ENCODE measurements at regions not wholly inside any gene's neighbourhood (a gene's known extent, or its start where the extent isn't known, plus 50 kb on each side); places are given as distances from the start of the nearest gene placed in this dataset.

DNA sequence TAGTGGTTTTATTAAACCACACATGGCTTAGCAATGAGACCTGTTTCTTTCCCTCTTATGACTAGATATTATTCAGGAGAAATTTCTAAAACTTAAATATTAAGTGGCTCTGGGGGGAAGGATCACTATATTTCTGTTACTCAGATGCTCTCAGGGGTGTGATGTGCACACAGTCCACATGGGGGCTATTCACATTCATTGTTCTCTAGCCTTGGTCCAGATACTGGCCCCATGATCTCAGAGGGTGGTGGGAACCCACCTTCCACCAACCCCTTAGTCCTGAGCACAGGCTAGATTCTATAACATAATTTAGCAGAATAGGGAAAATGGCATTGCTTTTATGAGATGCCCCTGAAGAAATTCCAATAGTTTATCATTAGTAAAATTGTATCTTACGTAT, 149.0 kb upstream of the ST8SIA2 start:
- Histone ChIP-seq H3K4me1 (ENCODE audit: insufficient read depth, low read length) (no peaks in the 10 kb centered on the region), H3K9me3 (ENCODE audit: control insufficient read depth in 1 of 2, low read length in 2 of 2) (no peaks in the 10 kb centered on the region), H3K36me3 (ENCODE audit: insufficient read depth, low read length) (no peaks in the 10 kb centered on the region), H3K27ac (ENCODE audit: low read depth, low read length) (no peak overlapping the region), H3K4me3 (ENCODE audit: low read length in 2 of 2) (no peak overlapping the region), H3K27me3 (ENCODE audit: insufficient read depth, low read length) (no peaks in the 10 kb centered on the region)
- DNase-seq = no peak
- Mint-ChIP-seq H3K4me3 (no peak overlapping the region), H3K4me1 (no peaks in the 10 kb centered on the region), H3K9me3 (peaks cover 2 to 8% (median 3%) of the 10 kb centered on the region in 8 donors), H3K36me3 (no peaks in the 10 kb centered on the region), H3K27ac (no peak overlapping the region), H3K27me3 (peaks cover 8 to 11% of the 10 kb centered on the region in 2 donors)
- POLR2A ChIA-PET (ENCODE audit: partially characterized antibody) = no interaction called here
- intact Hi-C loops (cut with micrococcal nuclease) = no loop called here
- CTCF ChIA-PET (ENCODE audit: partially characterized antibody) = no interaction called here

DNA sequence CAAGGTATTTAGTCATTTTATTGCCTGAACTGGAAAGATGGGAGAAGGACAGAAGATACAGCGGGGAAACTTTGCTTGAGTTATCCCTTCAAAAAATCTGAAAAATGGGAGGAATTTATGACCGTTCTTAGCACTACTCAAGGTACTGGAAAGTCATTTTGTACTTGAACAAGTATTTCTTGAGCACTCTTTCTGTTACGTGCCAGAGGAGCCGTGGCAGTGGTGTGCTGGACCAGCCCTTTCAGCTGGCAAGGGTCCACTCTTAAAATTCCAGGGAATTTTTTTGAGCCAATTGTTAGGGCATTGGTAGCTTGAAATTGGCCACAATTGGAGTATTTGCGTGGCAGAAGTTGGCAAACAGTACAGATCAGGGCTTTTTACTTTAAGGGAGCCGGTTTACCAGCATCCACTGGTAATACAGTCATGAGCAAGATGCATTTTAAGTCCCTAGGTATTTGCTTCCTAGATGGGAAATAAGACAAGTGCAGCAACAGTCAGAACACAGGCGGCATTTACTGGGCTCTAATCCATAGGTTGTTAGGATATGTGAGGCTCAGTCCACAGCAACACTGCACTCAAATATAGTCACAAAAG, 145.9 kb upstream of the ST8SIA2 start:
- H3K4me1 ChIP-seq (ENCODE audit: insufficient read depth, low read length) = no peaks in the 10 kb centered on the region
- Mint-ChIP-seq H3K36me3 (no peaks in the 10 kb centered on the region), H3K9me3 (peaks cover 0 to 7% (median 2%) of the 10 kb centered on the region in 8 donors), H3K4me1 (no peaks in the 10 kb centered on the region), H3K27me3 (peaks cover 8 to 12% of the 10 kb centered on the region in 2 donors), H3K4me3 (no peak overlapping the region), H3K27ac (no peak overlapping the region)
- H3K36me3 ChIP-seq (ENCODE audit: insufficient read depth, low read length) = no peaks in the 10 kb centered on the region
- no peaks in the 10 kb centered on the region for H3K9me3 ChIP-seq (ENCODE audit: control insufficient read depth in 1 of 2, low read length in 2 of 2)
- H3K27me3 ChIP-seq (ENCODE audit: insufficient read depth, low read length) = no peaks in the 10 kb centered on the region
- intact Hi-C loops (cut with micrococcal nuclease) = no loop called here
- DNase-seq = no peak
- H3K27ac ChIP-seq (ENCODE audit: low read depth, low read length) = no peak overlapping the region
- H3K4me3 ChIP-seq (ENCODE audit: low read length in 2 of 2) = no peak overlapping the region
- ChIA-PET CTCF (ENCODE audit: partially characterized antibody) (no interaction called here), POLR2A (ENCODE audit: partially characterized antibody) (no interaction called here)

DNA sequence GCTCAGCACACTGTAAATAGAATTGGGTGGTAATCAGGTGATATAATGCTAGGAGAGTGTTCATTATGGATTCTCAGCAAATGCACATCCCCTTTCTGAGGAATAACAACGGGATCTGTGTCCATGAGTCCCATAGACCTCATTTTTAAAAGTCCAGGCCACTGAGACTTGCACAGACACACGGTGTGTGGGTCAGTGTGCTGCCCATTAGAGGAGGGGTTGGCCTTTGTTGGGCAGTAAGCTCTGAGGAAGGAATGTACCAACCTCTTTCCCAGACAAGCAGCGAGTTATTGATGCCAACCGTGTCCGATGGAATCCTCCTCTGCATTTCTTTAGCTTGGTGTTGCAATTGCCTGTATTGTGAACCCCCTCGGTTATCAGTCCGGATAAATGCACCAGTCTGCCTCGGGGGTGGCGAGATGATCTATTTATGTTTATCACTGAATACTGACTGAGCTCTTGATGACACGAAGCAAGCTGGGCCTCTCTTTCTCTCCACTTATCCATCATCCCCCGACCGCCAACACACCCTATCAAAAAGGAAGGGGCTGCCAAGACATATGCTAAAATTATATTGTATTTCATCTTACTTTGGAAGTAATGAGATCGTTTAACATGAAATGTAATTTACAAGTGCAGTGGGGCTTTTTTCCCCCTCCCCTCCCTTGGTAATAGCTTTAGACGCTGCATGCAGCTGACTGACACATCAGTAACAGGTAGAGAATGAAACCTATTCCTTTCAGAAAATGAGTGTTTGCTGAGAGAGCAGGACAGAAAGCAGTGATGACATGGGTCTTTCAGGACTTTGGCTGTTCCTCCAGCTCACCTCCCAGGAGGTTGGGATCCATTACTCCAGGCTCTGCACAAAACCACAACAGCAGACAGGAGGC, 126.6 kb upstream of the ST8SIA2 start:
- CTCF ChIA-PET (ENCODE audit: partially characterized antibody) = interaction anchor here (1.3 kb wide), 1 partner anchor 23 kb away, joined by 3 read pairs; no protein-coding TSS in a partner anchor
- peaks cover 0 to 3% (median 0%) of the 10 kb centered on the region in 8 donors for H3K9me3 Mint-ChIP-seq
- peaks cover 4 to 22% of the 10 kb centered on the region in 2 donors for H3K27me3 Mint-ChIP-seq

GRCh38 chr15:92268900-92269299, 124.8 kb upstream of the ST8SIA2 start:
- Histone ChIP-seq H3K9me3 (ENCODE audit: control insufficient read depth in 1 of 2, low read length in 2 of 2) (no peaks in the 10 kb centered on the region), H3K36me3 (ENCODE audit: insufficient read depth, low read length) (no peaks in the 10 kb centered on the region), H3K27ac (ENCODE audit: low read depth, low read length) (no peak overlapping the region), H3K27me3 (ENCODE audit: insufficient read depth, low read length) (no peaks in the 10 kb centered on the region), H3K4me3 (ENCODE audit: low read length in 2 of 2) (no peak overlapping the region), H3K4me1 (ENCODE audit: insufficient read depth, low read length) (no peaks in the 10 kb centered on the region)
- no peak overlapping the region for H3K27ac Mint-ChIP-seq
- ChIA-PET POLR2A (ENCODE audit: partially characterized antibody) (no interaction called here), CTCF (ENCODE audit: partially characterized antibody) (no interaction called here)
- no peak for DNase-seq
- no peaks in the 10 kb centered on the region for H3K9me3 Mint-ChIP-seq
- H3K4me1 Mint-ChIP-seq = no peaks in the 10 kb centered on the region
- H3K4me3 Mint-ChIP-seq = no peak overlapping the region
- intact Hi-C loops (cut with micrococcal nuclease) = no loop called here
- no peaks in the 10 kb centered on the region for H3K36me3 Mint-ChIP-seq
- peaks cover 6 to 23% of the 10 kb centered on the region in 2 donors for H3K27me3 Mint-ChIP-seq

More for the DNA sequence above, 126.6 kb upstream of the ST8SIA2 start:
- H3K9me3 ChIP-seq (ENCODE audit: control insufficient read depth in 1 of 2, low read length in 2 of 2) = no peaks in the 10 kb centered on the region
- H3K4me1 ChIP-seq (ENCODE audit: insufficient read depth, low read length) = no peaks in the 10 kb centered on the region
- H3K4me1 Mint-ChIP-seq = no peaks in the 10 kb centered on the region
- no peak overlapping the region for H3K27ac Mint-ChIP-seq
- intact Hi-C loops (cut with micrococcal nuclease) = no loop called here
- H3K4me3 Mint-ChIP-seq = no peak overlapping the region
- POLR2A ChIA-PET (ENCODE audit: partially characterized antibody) = no interaction called here
- no peak overlapping the region for H3K27ac ChIP-seq (ENCODE audit: low read depth, low read length)
- no peaks in the 10 kb centered on the region for H3K36me3 Mint-ChIP-seq
- no peaks in the 10 kb centered on the region for H3K27me3 ChIP-seq (ENCODE audit: insufficient read depth, low read length)
- H3K4me3 ChIP-seq (ENCODE audit: low read length in 2 of 2) = no peak overlapping the region
- no peak for DNase-seq
- no peaks in the 10 kb centered on the region for H3K36me3 ChIP-seq (ENCODE audit: insufficient read depth, low read length)

- no peaks in the 10 kb centered on the region for H3K36me3 Mint-ChIP-seq
- POLR2A ChIA-PET (ENCODE audit: partially characterized antibody) = no interaction called here
Measured at GRCh38 chr15:92271179-92271578, 122.5 kb upstream of the ST8SIA2 start.

DNA sequence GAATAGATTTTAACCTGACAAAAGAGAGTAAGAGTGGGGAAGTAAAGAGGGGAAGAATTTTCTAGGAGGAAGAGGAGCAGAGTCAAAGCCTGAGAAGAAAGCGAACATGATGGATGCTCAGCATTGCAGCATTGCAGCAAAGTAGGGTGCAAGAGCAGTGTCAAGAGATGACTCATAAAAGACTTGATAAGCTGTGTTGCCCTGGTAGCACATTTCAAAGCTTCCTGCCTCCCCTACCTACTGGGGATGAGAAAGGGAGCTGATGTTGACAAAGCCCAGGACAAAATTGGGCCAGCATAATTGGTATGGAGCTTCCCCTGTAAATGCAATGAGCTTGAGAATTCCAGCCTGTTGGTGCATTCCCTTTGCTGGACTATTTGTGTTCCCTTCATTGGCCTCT, 121.6 kb upstream of the ST8SIA2 start:
- ChIA-PET POLR2A (ENCODE audit: partially characterized antibody) (no interaction called here), CTCF (ENCODE audit: partially characterized antibody) (no interaction called here)
- Mint-ChIP-seq H3K36me3 (no peaks in the 10 kb centered on the region), H3K4me3 (no peak overlapping the region), H3K4me1 (no peaks in the 10 kb centered on the region), H3K9me3 (no peaks in the 10 kb centered on the region), H3K27ac (no peak overlapping the region), H3K27me3 (peaks cover 8 to 25% of the 10 kb centered on the region in 2 donors)
- H3K4me1 ChIP-seq (ENCODE audit: insufficient read depth, low read length) = no peaks in the 10 kb centered on the region
- no peak overlapping the region for H3K27ac ChIP-seq (ENCODE audit: low read depth, low read length)
- H3K27me3 ChIP-seq (ENCODE audit: insufficient read depth, low read length) = no peaks in the 10 kb centered on the region
- DNase-seq = no peak
- no peak overlapping the region for H3K4me3 ChIP-seq (ENCODE audit: low read length in 2 of 2)
- intact Hi-C loops (cut with micrococcal nuclease) = no loop called here
- no peaks in the 10 kb centered on the region for H3K9me3 ChIP-seq (ENCODE audit: control insufficient read depth in 1 of 2, low read length in 2 of 2)
- H3K36me3 ChIP-seq (ENCODE audit: insufficient read depth, low read length) = no peaks in the 10 kb centered on the region

More at GRCh38 chr15:92271179-92271578, 122.5 kb upstream of the ST8SIA2 start:
- intact Hi-C loops (cut with micrococcal nuclease) = no loop called here
- DNase-seq = no peak
- Mint-ChIP-seq H3K4me3 (no peak overlapping the region), H3K4me1 (no peaks in the 10 kb centered on the region), H3K27ac (no peak overlapping the region), H3K9me3 (no peaks in the 10 kb centered on the region), H3K27me3 (peaks cover 8 to 25% of the 10 kb centered on the region in 2 donors)
- H3K9me3 ChIP-seq (ENCODE audit: control insufficient read depth in 1 of 2, low read length in 2 of 2) = no peaks in the 10 kb centered on the region
- H3K4me3 ChIP-seq (ENCODE audit: low read length in 2 of 2) = no peak overlapping the region
- H3K27ac ChIP-seq (ENCODE audit: low read depth, low read length) = no peak overlapping the region
- no peaks in the 10 kb centered on the region for H3K27me3 ChIP-seq (ENCODE audit: insufficient read depth, low read length)
- H3K4me1 ChIP-seq (ENCODE audit: insufficient read depth, low read length) = no peaks in the 10 kb centered on the region
- H3K36me3 ChIP-seq (ENCODE audit: insufficient read depth, low read length) = no peaks in the 10 kb centered on the region
- CTCF ChIA-PET (ENCODE audit: partially characterized antibody) = no interaction called here

GRCh38 chr15:92273286-92273685, 120.4 kb upstream of the ST8SIA2 start:
- Mint-ChIP-seq H3K36me3 (no peaks in the 10 kb centered on the region), H3K27ac (no peak overlapping the region), H3K9me3 (no peaks in the 10 kb centered on the region), H3K4me1 (no peaks in the 10 kb centered on the region), H3K4me3 (no peak overlapping the region), H3K27me3 (peaks cover 11 to 24% of the 10 kb centered on the region in 2 donors)
- ChIA-PET CTCF (ENCODE audit: partially characterized antibody) (no interaction called here), POLR2A (ENCODE audit: partially characterized antibody) (no interaction called here)
- no peak for DNase-seq
- intact Hi-C loops (cut with micrococcal nuclease) = no loop called here
- Histone ChIP-seq H3K4me1 (ENCODE audit: insufficient read depth, low read length) (no peaks in the 10 kb centered on the region), H3K9me3 (ENCODE audit: control insufficient read depth in 1 of 2, low read length in 2 of 2) (no peaks in the 10 kb centered on the region), H3K36me3 (ENCODE audit: insufficient read depth, low read length) (no peaks in the 10 kb centered on the region), H3K27ac (ENCODE audit: low read depth, low read length) (no peak overlapping the region), H3K4me3 (ENCODE audit: low read length in 2 of 2) (no peak overlapping the region), H3K27me3 (ENCODE audit: insufficient read depth, low read length) (no peaks in the 10 kb centered on the region)

Measured in CD4-positive, alpha-beta memory T cell (primary cell).